ENCODE measurements at regions not wholly inside any gene's neighbourhood (a gene's known extent, or its start where the extent isn't known, plus 50 kb on each side); places are given as distances from the start of the nearest gene placed in this dataset.
A peak's percentile ranks its signal among the peaks of the same experiment; 100 is the strongest.
"Not testable (repeated sequence)": the region's sequence is repeated elsewhere in the genome, so short reads cannot be mapped to it uniquely, and the experiment has no call there.

GRCh38 chr10:45518741-45519140, 144.7 kb downstream of the ALOX5 start:
- ATAC-seq (no peak), DNase-seq (no peak)

GRCh38 chr10:45515630-45516029, 141.6 kb downstream of the ALOX5 start:
- H3K9me3 ChIP-seq, result no peaks in the 10 kb centered on the region
- TF ChIP-seq CTCF (IDR thresholded peaks at IDR 0.05), result no peak
- H3K27ac ChIP-seq, result no peak overlapping the region
- 81 to 83% methylated on average over 6 of the region's 6 CpGs for WGBS, 2 donors
- ATAC-seq (peak in 3 of 4 donors; percentile 18 to 32 (median 32)), FAIRE-seq (no peak), DNase-seq (no peak)
- no peaks in the 10 kb centered on the region for H3K36me3 ChIP-seq
- H3K4me1 ChIP-seq, result peaks cover 8 to 18% (median 12%) of the 10 kb centered on the region in 3 donors
- intact Hi-C loops (cut with DNase I), result no loop called here
- H3K4me3 ChIP-seq, result no peak overlapping the region
- no peaks in the 10 kb centered on the region for H3K27me3 ChIP-seq

More at GRCh38 chr10:45518741-45519140, 144.7 kb downstream of the ALOX5 start:
- H3K36me3 ChIP-seq, result no peaks in the 10 kb centered on the region
- H3K27me3 ChIP-seq, result no peaks in the 10 kb centered on the region
- WGBS, 2 donors, result 95 to 100% methylated on average over 1 of the region's 1 CpG
- no peak for FAIRE-seq
- TF ChIP-seq CTCF (IDR thresholded peaks at IDR 0.05), result no peak
- H3K27ac ChIP-seq, result no peak overlapping the region
- H3K4me1 ChIP-seq, result peaks cover 8 to 18% (median 12%) of the 10 kb centered on the region in 3 donors
- no peak overlapping the region for H3K4me3 ChIP-seq
- intact Hi-C loops (cut with DNase I), result no loop called here
- no peaks in the 10 kb centered on the region for H3K9me3 ChIP-seq

GRCh38 chr10:45514291-45515270, 140.6 kb downstream of the ALOX5 start:
- 64 to 65% methylated on average over 12 of the region's 12 CpGs for WGBS, 2 donors
- peak in 1 of 6 donors; percentile 57 for DNase-seq
- Histone ChIP-seq H3K4me1 (peaks cover 8 to 18% (median 12%) of the 10 kb centered on the region in 3 donors), H3K27me3 (no peaks in the 10 kb centered on the region), H3K36me3 (no peaks in the 10 kb centered on the region), H3K27ac (peak overlapping the region in 1 of 4 donors; percentile 19), H3K4me3 (no peak overlapping the region), H3K9me3 (no peaks in the 10 kb centered on the region)
- ATAC-seq, result peak in 3 of 4 donors; percentile 64 to 85 (median 75)
- TF ChIP-seq CTCF (IDR thresholded peaks at IDR 0.05), result no peak
- FAIRE-seq, result no peak
- intact Hi-C loops (cut with DNase I), result no loop called here

GRCh38 chr10:45513551-45513950, 139.5 kb downstream of the ALOX5 start:
- Histone ChIP-seq H3K27ac (peak overlapping the region in 1 of 4 donors; percentile 19), H3K9me3 (no peaks in the 10 kb centered on the region), H3K4me1 (peaks cover 8 to 21% (median 12%) of the 10 kb centered on the region in 3 donors), H3K27me3 (no peaks in the 10 kb centered on the region), H3K4me3 (no peak overlapping the region), H3K36me3 (no peaks in the 10 kb centered on the region)
- no peak for ATAC-seq
- WGBS, 2 donors, result 72 to 75% methylated on average over 3 of the region's 3 CpGs
- TF ChIP-seq CTCF (IDR thresholded peaks at IDR 0.05), result no peak
- FAIRE-seq, result no peak
- intact Hi-C loops (cut with DNase I), result no loop called here
- DNase-seq, result no peak

GRCh38 chr10:45511926-45512325, 137.9 kb downstream of the ALOX5 start:
- H3K4me1 ChIP-seq, result peaks cover 8 to 25% (median 25%) of the 10 kb centered on the region in 3 donors
- H3K36me3 ChIP-seq; H3K27ac ChIP-seq; DNase-seq; H3K27me3 ChIP-seq; ATAC-seq; FAIRE-seq; intact Hi-C loops (cut with DNase I); H3K4me3 ChIP-seq; H3K9me3 ChIP-seq: not testable (repeated sequence)
- 98 to 100% methylated on average over 27 to 37 of the region's 37 CpGs for WGBS, 2 donors
